Renal cortex interstitium (tissue), 11 donors: ENCODE measurements at regions not wholly inside any gene's neighbourhood (a gene's known extent, or its start where the extent isn't known, plus 50 kb on each side); places are given as distances from the start of the nearest gene placed in this dataset.
"Not testable (repeated sequence)": the region's sequence is repeated elsewhere in the genome, so short reads cannot be mapped to it uniquely, and the experiment has no call there.

Experiments used
- DNase-seq, 11 donors: peaks; one replicate each; pipeline ENCODE4 v3.0.0-alpha.2; 2013; ENCODE audit warnings: low read depth in 9 of 11, low spot score in 4 of 11; ENCODE audit errors: extremely low read depth in 1 of 11

DNA sequence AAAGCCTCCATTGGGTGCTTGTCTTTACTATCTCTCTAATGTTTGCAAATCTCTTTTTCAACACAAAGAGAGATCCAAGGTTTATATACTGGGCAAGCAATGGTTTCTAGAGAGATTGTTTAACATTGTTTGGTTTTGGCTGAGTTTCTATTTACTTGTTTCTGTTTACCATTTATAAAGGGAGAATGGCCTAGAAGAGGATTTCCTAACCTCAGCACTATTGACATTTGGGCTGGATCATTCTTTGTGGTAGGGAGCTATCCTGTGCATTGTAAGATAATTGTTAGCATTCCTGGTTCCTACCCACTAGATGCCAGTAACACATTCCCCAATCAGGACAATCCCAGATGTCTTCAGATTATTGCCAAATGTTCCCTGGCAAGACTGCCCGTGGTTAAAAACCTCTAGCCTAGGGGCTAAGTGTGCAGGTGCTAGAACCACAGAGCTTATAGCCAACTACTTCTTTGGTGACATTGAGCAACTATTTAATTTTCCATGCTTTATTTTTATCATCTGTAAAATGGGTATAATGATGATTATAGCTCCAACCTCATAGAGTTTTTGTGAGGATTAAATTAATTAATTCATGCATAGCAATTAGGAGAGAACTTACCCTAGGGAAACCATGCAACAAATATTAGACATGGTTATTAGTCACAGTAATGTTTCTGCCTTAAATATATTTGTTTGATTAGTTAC lies 413.9 kb upstream of the MAF start:
- no peak for DNase-seq

DNA sequence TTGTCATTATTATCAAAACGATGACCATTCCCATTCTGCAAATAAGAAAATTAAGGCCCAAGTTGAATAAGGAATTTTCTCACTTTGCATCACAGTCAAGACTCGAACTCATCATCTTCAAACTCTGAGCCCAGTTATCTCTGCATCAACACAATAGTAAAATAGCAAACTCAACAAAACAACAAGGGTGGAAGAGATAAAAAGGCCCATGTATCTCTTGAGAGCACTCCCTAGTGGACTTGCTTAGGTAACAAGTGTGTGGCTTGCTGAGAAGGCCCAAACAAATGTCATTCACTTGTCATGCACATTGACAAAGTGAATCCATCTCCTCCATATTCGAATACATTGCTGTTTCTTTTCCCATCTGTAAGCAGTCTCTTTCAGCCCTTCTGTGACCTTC lies 412.0 kb upstream of the MAF start:
- DNase-seq: no peak

DNA sequence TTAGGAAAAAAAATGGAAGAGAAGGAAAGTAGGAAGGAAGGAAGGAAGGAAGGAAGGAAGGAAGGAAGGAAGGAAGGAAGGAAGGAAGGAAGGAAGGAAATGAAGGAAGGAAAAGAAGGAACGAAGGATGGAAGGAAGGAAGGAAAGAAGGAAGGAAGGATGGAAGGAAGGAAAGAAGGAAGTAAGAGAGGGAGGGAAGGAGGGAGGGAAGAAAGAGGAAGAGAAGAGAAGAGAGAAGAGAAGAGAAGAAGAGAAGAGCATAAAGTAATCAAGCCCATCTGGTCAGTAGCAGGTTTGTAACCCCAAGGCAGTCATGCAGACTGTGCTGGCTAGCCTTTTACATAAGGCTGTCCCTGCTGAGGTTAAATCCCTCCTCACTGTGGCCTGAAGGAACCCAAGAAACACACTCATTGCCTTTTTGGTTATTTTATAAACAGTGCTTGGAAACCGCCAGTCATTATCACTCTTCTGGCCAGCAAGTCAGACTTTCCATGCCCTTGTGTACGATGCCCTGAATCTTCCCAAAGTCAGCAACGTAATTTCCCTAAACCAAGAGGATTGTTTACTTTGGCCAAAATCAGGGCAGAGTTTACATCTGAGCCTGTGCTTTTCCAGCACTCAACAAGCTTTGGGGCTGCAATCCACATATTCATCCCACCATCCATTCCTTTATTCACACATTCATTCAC lies 409.6 kb upstream of the MAF start:
- no peak for DNase-seq

DNA sequence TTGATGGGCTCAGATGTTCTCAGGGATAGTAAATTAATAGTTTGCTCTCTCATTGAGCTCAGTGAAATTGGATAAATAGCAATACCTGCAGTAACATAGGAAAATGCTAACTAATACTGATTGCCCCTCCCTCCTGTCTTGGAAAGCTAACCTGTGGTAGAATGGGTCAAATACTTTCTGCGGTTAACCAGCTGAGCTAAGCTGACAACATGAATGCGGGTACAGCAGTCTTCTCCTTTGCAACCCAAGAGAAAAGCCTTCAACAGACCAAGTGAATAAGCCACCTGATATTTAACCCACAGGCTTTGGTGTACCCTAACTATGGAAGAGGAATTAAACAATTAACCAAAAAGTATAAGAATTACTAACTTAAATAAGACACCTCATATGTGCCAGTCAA lies 408.3 kb upstream of the MAF start:
- DNase-seq: no peak

DNA sequence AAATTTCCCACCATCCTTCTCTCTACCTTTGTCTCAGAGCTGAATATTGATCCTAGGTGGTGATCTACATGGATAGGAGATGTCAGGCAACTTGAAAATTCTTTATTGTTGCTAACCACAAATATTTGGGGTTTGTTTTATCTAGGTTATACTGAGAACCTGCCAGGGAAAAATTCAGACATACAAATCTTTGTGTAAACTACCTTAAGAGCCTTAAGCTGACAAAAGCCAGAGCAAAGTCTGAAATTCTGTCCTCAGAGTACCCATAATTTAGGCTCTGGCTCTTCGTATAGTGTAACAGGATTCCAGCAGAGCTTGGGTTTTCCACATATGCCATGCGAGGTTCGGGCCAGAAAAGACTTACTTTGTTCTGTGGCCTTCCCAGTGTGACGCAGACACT lies 406.7 kb upstream of the MAF start:
- DNase-seq: no peak

DNA sequence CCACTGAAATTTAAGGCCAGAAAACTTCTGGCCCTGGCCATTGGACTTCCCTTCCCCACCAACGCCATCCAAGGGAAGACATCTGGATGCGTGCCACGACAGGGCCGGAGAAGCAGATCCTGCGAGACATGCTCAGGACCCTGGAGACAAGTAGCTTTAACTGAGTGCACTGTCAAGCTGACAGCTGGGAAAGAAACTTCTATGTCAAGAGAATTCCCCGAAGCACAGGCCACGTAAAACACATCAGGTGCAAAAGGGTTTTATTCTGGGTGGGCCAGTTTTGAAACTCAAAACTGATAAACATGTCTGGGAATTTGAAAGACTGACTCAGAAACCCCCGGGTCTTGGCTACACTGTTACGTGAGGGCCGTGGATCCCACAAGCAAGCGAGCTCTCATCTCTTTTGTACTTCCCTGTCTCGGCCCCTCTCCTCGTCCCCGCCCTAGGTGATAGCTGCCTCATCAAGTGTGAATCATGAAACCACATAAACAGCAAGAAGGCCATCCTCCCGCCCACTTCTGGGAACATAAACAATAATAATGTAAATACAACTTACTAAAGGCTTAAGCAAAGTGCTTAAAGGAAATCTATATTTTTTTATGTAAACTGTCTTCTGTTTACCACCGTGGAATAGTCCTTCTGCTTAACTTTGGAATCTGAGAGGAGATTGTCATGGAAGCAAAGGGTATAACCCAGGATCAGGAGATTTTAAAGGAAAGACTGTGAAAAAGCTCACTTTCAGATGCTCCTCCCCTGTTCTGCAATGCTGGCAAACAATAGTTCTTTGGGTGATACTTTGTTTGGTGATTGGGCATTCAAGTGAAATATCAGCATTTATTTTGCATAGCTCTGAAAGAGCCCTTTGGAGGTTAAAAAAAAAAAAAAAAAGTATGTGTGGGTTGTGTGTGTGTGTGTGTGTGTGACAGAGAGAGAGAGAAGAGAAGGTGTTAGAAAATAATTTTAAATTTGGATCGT lies 406.0 kb upstream of the MAF start:
- DNase-seq: no peak

DNA sequence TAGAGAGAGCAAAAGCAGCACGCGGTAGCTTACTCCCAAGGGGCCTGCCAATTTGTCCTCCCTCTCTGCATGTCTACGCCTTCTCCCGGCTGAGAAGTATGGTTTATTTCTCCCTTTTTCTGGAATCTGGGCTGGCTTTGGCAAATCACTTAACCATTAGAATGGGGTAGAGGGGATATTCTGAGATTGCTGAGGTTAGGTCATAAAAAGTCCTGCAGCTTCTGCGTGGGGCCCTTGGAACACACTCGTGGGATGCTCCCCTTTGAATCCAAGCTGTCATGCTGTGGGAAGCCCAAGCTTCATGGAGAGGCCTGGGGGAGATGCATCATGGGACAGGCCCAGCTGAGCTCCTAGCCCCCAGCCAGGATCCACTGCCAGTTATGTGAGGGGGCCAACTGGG lies 403.6 kb upstream of the MAF start:
- no peak for DNase-seq

DNA sequence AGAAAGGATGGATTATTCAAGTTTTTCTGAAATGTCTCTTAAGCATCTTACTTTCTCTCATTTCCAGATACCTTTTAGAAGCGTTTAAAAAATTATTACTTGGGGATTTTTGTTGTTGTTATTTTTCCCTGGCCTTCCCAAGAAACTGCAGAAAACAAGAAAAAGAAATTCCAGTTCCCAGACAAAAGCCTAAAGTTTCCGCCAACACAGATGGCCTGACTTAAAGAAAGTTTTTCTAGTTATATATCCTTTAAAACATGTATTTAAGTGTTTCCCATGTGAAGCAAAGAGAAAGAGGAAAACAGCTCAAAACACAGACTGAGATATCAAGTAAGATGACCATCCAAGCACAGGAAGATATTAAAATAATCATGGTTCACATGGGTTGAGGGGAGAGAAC lies 401.7 kb upstream of the MAF start:
- no peak for DNase-seq

DNA sequence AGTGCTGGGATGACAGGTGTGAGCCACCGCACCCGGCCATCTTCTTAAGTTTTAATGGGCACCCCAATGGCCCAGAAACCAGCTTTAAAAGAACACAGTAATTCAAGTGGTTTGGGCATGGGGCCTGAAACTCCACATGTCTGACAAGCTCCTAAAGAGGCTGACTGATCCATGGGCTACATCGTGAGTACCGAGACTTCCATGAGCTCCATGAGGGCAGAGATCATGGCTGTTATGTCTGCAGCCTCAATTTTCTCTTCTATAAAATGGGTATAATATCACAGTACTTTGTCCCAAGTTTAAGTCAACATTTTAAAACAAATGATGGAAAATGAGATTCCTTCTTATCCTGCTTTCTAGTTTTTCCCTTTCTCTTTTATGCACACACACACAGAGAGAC lies 397.6 kb upstream of the MAF start:
- DNase-seq: no peak

DNA sequence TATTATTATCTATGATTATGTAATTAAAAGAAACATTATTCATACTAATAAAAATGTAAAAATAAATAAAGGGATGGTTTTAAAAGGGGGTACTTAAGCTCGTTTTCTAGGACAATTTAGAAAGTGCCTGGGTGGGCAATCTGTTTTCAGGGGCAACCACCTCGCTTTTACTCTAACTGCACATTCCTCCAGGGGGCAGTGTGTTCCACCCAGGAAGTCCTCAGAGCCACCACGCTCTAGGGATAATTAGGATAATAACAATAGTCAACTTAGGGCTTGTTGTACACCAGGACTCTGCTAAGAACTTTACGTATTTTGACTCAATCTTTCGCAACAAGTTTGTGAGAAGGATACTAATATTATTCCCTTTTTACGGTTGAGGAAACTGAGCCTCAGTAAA lies 396.7 kb upstream of the MAF start:
- DNase-seq: no peak

DNA sequence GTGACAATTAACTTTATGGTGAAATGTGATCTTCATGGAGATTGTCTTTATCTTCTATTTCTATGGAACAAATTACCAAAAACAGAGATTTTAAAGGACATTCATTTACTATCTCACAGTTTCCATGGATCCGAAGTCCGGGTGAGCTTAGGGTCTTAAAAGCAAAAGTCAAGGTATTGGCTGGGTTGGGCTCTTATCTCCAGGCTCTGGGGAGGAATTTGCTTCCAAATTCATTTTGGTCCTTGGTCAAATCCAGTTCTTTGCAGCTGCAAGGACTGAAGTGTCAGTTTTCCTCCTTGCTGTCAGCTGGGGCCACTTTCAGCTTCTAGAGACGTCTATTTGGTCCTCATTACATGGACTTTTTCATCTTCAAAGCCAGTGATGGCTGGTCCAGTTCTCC lies 395.8 kb upstream of the MAF start:
- DNase-seq: no peak

DNA sequence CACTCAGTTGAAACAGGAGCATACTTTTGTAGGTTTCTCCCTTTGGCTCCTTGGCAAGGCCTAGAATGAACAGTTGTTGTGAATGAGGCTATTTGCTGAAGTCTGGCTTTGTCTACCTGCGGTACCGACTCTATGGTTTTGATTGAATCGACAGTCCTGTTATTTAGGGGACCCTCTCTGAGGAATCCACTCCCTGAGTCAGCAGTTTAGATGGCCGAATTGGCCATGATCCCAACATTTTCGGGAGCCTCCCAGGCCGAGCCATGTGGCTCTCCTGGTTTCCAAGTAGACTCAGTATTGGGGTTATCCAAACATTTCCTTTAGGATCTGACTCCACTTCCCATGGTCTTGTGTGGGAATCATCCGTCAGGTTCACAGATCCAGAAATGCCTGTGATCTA lies 394.8 kb upstream of the MAF start:
- DNase-seq: no peak

DNA sequence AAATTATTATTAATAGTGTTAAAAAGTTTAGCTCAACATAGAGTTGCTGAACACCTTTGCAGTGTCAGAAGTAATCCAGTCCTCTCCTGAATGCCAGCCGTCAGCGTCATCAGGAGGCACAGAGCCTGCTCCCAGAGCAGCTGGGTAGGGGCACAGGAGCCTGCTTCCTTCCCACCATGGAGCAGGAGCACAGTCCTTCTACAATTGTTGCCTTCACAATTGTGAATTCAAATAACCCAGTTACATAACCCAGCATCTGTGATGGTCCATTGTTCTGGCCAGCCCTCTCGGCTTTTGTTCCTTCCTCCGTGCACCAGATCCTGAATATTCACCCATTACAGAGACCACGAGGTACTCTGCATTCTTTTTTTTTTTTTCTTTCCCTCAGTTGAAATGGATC lies 393.9 kb upstream of the MAF start:
- DNase-seq: no peak

DNA sequence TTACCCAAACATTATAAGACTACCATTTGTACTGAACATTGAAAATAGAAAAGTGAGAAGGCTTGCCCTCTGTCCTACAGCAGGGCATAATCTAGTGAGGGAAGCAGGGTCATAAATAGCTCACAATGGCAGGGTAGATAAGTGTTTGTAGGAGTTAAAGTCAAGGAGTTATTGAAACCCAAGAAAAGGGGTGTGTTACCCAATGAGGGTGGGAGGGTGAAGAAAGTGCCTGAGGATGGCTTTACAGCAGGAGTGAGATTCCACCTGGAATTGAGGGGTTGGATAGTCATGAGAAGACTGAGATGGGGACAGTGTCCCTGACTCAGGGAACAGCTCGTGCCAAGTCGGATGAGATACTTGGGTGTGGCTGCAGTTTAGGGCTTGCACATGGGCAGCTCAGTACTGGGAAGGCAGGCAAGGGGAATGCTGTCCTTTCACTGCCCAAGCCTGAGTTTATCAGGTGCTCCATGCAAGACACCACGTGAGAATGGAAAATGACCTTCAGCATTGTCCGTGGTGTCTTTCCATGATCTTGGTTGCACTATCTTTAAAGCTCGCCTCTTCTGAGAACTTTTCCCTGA lies 393.2 kb upstream of the MAF start:
- no peak for DNase-seq

DNA sequence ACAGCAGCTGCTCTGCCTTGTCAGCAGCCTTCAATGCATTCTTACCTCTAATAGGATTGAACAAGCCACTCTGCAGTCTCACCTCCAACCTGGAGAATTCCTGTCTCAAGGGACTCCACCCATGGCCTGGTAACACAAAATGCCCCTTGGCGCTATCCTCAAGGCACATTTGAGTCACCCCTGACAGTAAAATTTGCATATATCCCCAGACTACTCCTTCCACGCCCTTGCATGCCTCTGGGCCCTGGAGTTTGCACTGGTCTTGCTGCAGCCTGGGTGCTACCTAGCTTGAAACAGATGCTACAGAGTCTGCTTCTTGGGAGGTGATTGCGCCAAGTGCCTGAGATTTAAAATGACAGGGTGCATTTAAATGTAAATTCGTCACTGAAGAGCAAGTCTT lies 391.4 kb upstream of the MAF start:
- DNase-seq: no peak

DNA sequence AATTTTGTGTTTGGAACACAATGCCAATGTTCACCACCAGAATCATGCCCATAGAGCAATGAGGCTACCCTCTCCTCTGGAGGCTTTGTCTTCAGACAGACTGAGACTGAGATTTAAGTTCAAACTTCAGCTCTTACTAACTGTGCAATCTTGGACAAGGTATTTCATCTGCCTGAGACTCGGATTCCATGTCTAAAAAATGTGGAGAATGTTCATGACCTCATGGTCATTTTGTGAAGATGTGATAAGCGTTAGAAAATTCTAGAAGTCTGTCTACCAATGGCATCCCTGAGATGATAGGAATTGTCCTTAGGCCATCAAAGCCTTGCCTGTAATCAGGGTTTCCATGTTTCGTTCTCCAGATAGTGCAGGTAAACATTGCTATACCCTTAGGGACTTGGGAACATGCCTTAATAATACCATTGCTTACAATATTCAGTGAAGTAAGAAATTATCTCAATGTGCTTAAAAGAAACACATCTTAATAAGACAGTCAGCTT lies 388.2 kb upstream of the MAF start:
- DNase-seq: no peak

DNA sequence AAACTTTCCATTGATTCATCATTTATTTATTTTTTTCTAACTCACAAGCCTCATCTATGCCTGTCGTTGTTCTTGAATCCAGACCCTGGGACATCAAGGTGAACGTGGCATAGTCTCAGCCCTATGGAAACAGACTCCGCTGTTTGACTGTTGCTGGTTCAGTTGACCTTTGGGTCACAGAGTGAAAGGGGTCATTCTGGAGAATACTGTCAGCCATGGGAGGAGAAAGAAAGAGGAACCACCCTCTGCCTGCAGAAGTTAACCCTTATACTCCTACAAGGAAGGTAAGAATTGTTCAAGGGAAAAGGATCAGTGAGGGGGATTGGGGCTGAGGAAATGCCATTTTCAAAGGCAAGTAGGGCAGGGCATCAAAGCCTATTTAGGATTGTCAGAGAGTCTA lies 387.6 kb upstream of the MAF start:
- DNase-seq: no peak

DNA sequence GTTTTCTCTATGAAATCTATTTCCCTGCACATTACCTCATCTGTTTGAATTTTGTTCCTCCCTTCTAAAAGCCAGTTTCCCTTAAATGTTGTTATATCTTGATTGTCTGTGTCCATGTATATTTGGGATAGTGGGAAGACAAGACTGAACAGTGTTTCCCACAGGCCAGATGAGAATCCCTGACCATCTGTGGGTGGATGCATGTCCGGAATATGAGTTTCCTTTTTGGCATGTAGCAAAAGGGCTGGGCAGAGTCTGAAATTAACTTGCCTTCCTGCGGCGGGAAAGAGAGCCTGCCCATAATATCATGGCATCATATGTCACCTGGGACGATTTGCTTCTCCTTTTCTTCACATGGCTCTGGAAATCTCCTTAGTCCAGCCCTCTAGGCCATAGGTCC lies 385.8 kb upstream of the MAF start:
- no peak for DNase-seq

DNA sequence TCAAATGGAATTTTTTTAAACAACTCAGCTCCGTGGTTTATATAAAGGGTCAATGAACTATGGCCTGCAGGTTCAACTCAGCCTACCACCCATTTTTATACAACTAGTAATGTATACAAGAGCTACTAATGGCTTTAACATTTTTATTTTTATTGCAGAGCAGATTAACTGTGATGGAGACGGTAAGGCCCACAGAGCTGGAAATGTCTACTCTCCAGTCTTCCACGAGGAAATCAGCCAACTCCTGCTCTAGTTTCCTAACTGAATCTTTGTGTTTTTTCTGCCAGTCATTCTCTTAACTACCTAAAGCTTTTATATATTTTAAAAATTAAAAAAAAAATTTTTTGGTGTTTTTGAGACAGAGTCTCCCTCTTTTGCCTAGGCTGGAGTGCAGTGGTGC lies 385.1 kb upstream of the MAF start:
- no peak for DNase-seq

DNA sequence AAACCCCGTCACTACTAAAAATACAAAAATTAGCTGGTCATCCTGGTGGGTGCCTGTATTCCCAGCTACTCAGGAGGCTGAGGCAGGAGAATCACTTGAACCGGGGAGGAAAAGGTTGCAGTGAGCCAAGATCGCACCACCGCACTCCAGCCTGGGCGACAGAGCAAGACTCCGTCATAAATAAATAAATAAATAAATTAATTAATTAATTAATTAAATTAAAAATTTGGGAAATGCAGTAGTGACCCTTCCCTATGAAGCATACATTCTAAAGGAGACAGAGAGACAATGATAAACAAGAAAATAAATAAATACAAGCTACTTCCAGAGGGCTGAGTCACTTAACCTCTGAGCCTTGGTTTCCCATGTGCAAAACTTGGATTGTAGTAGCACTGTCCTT lies 383.6 kb upstream of the MAF start:
- DNase-seq: not testable (repeated sequence)
